ENCODE measurements at regions not wholly inside any gene's neighbourhood (a gene's known extent, or its start where the extent isn't known, plus 50 kb on each side); places are given as distances from the start of the nearest gene placed in this dataset.

DNA sequence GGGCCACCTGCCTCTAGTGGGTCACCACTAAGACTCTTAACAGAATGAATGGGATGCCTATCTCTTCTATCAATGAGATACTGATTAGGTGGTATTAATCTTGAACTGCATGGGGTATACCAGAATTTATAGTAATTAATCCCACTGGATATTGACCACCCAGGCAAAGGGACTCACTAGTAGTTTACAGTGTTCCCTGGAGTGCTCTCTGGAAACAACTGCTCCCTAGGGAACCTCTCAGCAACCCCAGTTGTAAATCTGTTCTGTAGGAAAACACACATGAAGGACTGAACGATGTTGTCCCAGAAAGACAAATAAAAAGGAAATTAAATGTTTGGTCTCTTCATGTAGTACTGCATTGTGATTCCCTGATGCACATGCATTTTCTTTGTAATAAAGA lies 430.5 kb downstream of the HLX start:
- DNase-seq = no peak

DNA sequence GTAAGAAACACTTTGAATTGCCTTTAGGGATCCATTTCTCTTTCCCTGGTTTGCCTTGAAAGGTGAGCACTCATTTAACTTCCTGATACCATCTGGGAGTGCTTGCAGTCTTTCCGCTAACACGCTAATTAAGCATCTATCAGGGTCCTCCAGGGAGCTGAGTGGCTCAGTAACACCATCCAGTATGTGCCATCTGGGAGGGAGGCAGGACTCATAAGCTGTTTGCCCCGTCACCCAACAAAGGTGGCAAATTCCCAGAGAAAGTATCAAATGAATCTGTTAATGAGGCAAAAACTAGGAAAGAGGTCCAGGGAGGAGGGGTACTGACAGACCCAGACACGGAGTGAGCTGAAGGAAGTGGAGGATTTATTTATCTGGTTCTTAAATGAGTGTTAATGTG lies 430.9 kb downstream of the HLX start:
- no peak for DNase-seq

DNA sequence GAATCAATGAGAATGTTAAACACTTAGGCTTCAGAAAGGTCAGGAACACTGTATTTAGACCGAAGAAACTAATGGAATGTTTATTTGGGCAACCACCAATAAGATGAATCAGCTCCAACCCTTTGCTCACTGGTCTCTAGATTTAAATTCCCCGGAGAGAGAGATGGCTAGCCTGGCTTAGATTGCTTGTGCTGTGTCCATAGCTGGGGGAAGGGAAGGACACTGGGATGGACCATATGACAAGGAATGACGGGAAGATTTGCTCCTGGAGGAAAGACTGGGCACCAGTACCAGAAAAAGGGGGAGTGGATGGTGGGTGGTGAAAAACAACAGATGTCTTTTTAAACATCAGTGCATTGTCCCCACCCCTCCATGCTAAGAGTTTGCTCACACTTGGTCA lies 426.6 kb downstream of the DUSP10 start:
- DNase-seq = no peak

DNA sequence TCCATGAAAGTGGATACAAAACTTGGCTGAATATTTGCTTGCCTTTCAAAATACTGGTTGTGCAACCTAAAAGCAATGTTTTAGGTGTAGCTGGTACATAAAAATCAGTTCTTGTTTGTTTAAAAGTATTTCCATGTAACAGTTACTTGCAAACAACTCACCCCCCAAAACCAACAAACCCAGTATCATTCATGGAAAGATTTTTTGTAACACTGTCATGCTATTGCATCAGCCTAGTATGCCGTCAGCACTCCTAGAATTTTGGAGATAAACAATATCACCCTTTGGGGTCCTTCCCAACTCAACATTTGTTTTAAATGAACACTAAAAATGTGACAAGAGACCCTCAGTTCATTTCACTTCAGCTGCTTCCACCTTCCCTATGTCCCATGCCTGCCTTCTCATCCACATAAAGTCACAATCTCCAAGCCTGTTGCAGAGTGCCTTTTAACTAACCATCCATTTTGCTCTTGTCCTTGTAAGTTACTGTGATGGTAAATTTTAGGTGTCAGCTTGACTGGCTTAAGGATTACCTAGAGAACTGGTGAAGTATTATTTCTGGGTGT lies 425.3 kb downstream of the DUSP10 start:
- DNase-seq = no peak

GRCh38 chr1:221317537-221317936 lies 424.4 kb downstream of the DUSP10 start:
- DNase-seq = no peak

DNA sequence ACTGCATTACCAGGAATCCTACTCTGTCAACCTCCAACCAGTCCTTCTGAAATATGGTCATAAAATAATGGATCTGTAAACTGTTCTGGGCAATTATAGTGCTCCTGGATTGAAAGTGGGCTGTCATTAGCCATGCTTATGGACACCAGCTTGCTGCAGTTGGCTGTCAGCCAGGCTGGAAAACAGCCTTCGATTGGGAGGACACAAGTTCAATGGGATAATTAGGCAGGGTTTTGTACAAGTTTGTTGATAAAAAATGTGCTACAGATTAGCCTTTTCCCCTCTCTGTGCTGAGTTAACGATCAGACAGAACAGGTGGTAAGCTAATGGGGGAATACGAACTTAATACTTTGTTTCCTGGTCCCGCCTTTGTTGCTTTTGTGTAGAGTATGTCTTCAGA lies 413.9 kb downstream of the DUSP10 start:
- no peak for DNase-seq

- DNase-seq = no peak
These were observed 413.5 kb downstream of the DUSP10 start for GRCh38 chr1:221328371-221328770.

DNA sequence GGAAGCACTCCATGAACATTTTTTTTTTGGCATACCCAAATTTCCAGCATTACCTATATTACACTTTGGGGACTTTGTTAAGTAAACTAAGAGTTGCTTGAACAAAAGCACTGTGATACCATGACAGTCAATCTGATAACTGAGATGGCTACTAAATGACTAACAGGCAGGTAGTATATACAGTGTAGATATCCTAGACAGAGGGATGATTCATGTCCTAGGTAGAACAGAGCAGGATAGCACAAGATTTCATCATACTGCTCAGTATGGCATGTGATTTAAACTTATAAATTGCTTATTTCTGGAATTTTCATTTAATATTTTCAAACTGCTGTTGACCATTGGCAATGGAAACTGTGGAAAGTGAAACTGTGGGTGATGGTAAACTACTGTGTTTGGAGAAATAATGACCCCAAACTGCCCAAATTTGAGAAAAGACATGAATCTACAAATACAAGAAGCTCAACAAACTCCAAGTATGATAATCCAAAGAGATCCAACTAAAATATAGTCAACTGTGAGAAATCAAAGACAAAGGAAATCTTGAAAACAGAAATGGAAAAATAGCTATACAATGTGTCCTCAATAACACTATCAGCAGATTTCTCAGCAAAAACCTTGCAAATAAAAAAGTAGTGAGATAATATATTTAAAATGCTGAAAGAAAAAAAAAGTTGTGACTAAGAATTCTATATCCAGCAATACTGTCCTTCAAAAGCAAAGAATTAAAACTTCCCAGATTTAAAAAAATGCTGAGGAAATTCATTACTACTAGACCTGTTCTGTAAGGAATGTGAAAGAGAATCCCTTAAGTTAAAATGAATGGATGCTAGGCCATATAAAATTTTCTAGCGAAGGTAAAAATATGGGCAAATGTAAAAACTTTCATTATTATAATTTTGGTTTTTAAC lies 410.4 kb downstream of the DUSP10 start:
- DNase-seq = no peak

- no peak for DNase-seq
These were observed 407.8 kb downstream of the DUSP10 start for GRCh38 chr1:221334062-221334461.

DNA sequence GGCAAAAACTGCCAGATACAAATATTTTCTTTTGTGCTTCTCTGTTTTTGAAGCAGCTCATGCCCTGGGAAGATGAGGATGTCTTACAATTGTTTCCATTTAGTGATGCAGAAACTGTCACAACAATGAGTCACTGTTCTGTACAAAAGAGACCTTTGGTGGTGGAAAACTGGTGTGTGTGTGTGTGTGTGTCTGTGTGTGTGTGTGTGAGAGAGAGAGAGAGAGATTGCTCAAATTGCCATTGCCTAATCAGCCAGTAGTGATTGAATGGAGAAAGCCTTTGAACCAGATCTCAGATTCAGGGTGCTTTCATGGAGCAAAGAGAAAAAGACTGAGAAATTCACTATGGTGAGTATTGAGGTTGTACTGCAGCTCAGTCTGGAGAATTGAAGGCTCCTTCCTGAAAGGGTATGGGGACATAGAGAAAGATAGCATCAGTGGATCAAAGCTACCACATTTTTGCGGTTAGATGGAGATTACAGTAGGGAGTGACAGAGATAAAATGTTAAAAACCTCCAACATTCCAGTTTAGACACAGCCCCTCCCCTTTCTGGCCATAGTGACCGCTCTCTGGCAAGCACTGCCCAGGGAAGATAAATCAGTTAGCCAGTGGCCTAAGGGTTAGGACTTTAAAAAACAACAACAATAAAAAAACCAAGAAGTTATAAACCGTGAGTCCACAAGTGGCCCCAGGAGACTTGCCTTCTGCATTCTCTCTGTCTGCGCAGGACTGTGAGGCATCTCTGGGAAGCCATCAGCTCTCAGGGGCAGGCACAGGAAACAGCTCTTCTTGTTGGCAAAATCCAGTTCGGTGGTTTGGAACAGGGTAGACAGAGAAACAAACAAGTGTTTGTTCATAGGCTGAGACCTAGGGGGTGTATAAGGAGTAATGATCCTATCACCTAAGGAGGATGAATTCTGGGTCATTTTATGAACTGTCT lies 406.5 kb downstream of the DUSP10 start:
- peak; percentile 18 for DNase-seq

GRCh38 chr1:221336126-221336525 lies 405.8 kb downstream of the DUSP10 start:
- DNase-seq = no peak

DNA sequence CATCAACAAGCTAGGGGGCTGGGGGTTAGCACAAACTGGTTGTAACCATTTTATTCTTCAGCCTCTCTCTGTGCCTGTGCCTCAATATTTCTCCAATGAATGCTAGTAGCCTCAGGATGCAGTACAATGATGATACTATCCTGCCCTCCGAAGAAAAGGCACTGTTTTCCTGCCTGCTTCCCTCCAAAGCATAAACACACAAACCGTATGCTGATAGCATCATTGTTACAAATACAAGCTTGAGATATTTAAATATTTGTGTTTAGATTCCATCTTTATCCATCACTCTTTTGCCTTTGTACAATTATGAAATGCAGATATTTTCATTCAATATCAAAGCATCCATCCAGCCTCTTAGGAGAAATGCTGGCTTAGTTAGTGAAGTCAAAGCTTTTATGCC lies 404.8 kb downstream of the DUSP10 start:
- no peak for DNase-seq

DNA sequence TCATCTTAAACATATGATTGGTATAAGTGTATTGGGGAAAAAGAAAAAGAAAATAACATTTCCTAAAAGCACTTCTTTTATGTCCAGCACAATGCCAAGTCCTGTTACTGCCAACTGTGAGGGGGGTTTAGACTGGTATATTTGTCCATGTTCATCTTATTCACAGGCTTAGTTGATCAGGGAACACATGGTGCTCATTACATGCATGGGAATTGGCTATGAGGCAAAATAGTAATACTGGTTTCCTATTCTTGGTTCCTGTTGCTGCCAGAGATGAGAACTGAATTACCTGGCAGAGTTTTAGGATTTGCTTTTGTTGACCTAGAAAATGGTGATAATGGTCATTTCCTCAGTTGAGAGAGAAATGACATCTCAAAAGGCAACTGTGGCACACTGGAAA lies 398.8 kb downstream of the DUSP10 start:
- no peak for DNase-seq

DNA sequence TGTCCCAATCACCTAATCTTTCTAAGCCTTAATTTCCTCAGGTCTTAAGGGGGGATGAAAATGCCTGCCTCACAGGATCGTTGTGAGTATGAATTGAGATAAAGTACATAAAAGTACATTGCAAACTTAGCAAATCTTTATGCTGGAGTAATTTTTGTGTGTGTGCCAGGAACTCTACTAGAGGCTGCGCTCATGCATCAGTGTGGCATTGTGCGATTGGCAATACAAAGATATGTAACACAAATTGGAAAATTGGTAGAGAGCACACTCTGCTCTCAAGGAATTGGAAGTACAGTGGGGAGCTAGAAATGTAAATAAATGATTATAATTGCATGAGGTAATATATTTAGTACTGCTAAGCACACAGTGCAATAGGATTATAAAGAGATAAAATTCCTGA lies 398.3 kb downstream of the DUSP10 start:
- DNase-seq = no peak

GRCh38 chr1:221344693-221345092 lies 397.2 kb downstream of the DUSP10 start:
- no peak for DNase-seq

GRCh38 chr1:221347706-221348105 lies 394.2 kb downstream of the DUSP10 start:
- DNase-seq = no peak

DNA sequence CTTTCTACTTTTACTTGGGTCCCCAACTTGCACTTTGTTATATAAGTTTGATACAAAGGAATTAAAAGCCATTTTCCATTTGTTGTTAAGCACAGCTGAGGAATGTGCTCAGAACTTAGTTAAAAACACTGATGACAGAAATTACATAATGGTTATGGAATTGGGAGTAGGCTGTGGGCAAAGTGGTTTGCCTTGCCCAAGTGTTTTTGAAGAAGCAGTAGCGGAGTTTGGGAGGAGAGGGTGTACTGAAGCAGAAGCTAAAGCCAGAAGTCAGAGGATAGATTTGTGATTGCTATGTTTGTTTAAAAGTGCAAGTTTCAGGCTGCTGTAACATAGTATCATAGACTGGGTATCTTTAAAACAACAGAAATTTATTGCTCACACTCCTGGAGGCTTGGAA lies 391.8 kb downstream of the DUSP10 start:
- DNase-seq = no peak

- no peak for DNase-seq
These were observed 385.2 kb downstream of the DUSP10 start for GRCh38 chr1:221356693-221357092.

DNA sequence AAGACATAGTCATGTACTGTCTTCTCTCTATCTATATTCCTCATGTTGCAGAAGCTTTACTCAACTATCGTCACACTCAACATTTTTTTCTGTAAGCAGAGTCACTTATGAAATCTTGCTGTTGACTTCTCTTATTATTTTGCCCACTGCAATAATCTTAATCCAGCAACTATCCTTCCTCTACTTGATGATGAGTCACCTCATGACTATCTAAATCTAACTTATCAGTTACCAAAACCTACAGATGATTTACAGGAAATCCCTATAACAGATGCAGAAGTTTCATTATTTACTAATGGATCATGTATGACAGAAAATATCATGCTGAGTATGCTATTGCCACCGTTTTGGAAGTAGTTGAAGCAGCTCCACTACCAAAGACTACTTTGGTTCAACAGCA lies 378.9 kb downstream of the DUSP10 start:
- DNase-seq = peak; percentile 2

GRCh38 chr1:221366495-221367110 lies 375.3 kb downstream of the DUSP10 start:
- no peak for DNase-seq

- no peak for DNase-seq
These were observed 370.2 kb downstream of the DUSP10 start for GRCh38 chr1:221371705-221372104.

- DNase-seq = no peak
These were observed 368.1 kb downstream of the DUSP10 start for GRCh38 chr1:221373795-221374194.

GRCh38 chr1:221376286-221376685 lies 365.6 kb downstream of the DUSP10 start:
- no peak for DNase-seq

All from hematopoietic multipotent progenitor cell treated with erythropoietin and hydrocortisone succinate and interleukin-3 and kit ligand, for 6 days (in vitro differentiated cells).